Liver (tissue), 8 donors: ENCODE measurements at regions not wholly inside any gene's neighbourhood (a gene's known extent, or its start where the extent isn't known, plus 50 kb on each side); places are given as distances from the start of the nearest gene placed in this dataset.

Experiments
- DNase-seq: peaks from one replicate; pipeline ENCODE4 v3.0.0-alpha.2; 2017; ENCODE audit warnings: low spot score
- H3K27ac ChIP-seq, 2 donors: one replicate each; pipeline ENCODE4 v1.7.0; 2013; ENCODE audit warnings: inconsistent platforms in 2 of 2, low read length in 2 of 2, control low read depth in 1 of 2, low read depth in 1 of 2, mild to moderate bottlenecking in 1 of 2
- H3K27me3 ChIP-seq, 4 donors: one replicate each; pipeline versions ENCODE4 v1.6.1 to v1.7.0; 2013; ENCODE audit warnings: low read length in 3 of 4, inconsistent platforms in 1 of 4, mild to moderate bottlenecking in 1 of 4, moderate library complexity in 1 of 4; ENCODE audit not compliant: control insufficient read depth in 4 of 4, insufficient read depth in 4 of 4
- H3K36me3 ChIP-seq, 4 donors: one replicate each; pipeline versions ENCODE4 v1.6.1 to v1.7.0; 2013; ENCODE audit warnings: low read length in 3 of 4, mild to moderate bottlenecking in 3 of 4, low read depth in 1 of 4, moderate library complexity in 1 of 4; ENCODE audit not compliant: control insufficient read depth in 4 of 4, insufficient read depth in 3 of 4
- H3K4me1 ChIP-seq, 4 donors: one replicate each; pipeline versions ENCODE4 v1.6.1 to v1.7.0; 2013; ENCODE audit warnings: low read length in 3 of 4, mild to moderate bottlenecking in 3 of 4, moderate library complexity in 1 of 4; ENCODE audit not compliant: control insufficient read depth in 4 of 4, insufficient read depth in 4 of 4
- H3K4me3 ChIP-seq, 3 donors: one replicate each; pipeline versions ENCODE4 v1.6.1 to v1.7.0; 2013; ENCODE audit warnings: low read length in 3 of 3, control low read depth in 1 of 3, low read depth in 1 of 3, mild to moderate bottlenecking in 1 of 3
- H3K9ac ChIP-seq, 2 donors: one replicate each; pipeline ENCODE4 v1.7.0; 2013; ENCODE audit warnings: low read length in 2 of 2, mild to moderate bottlenecking in 2 of 2, moderate library complexity in 2 of 2, control low read depth in 1 of 2, low read depth in 1 of 2
- H3K9me3 ChIP-seq, 4 donors: one replicate each; pipeline versions ENCODE4 v1.6.1 to v1.7.0; 2013; ENCODE audit warnings: low read length in 3 of 4; ENCODE audit not compliant: control insufficient read depth in 4 of 4
- ATF3 ChIP-seq: IDR thresholded peaks from 2 replicates; pipeline ENCODE4 v1.6.1; 2016; ENCODE audit warnings: antibody characterized with exemption
- EGR1 ChIP-seq, 2 donors: IDR thresholded peaks; 2 replicates each; pipeline ENCODE4 v1.6.1; 2016 to 2018; ENCODE audit warnings: antibody characterized with exemption in 2 of 2, low read depth in 2 of 2
- FOXA1 ChIP-seq: IDR thresholded peaks from 2 replicates; pipeline ENCODE4 v1.6.1; 2016; ENCODE audit warnings: antibody characterized with exemption
- FOXA2 ChIP-seq: IDR thresholded peaks from 2 replicates; pipeline ENCODE4 v1.6.1; 2016; ENCODE audit warnings: antibody characterized with exemption
- GABPA ChIP-seq, 2 donors: IDR thresholded peaks in 1 of 2; conservative IDR thresholded peaks in 1 of 2; 2 replicates each; pipeline ENCODE4 v1.6.1; 2016; ENCODE audit warnings: antibody characterized with exemption in 2 of 2, mild to moderate bottlenecking in 1 of 2, moderate library complexity in 1 of 2
- HNF4A ChIP-seq, 2 donors: conservative IDR thresholded peaks; 2 replicates each; pipeline ENCODE4 v1.6.1; 2016; ENCODE audit warnings: antibody characterized with exemption in 2 of 2, mild to moderate bottlenecking in 2 of 2
- HNF4G ChIP-seq: IDR thresholded peaks from 2 replicates; pipeline ENCODE4 v1.6.1; 2016; ENCODE audit warnings: antibody characterized with exemption
- JUND ChIP-seq, 2 donors: IDR thresholded peaks; 2 replicates each; pipeline ENCODE4 v1.6.1; 2016; ENCODE audit warnings: antibody characterized with exemption in 2 of 2
- MAX ChIP-seq: IDR thresholded peaks from 2 replicates; pipeline ENCODE4 v1.6.1; 2016; ENCODE audit warnings: antibody characterized with exemption
- RAD21 ChIP-seq, 2 donors: IDR thresholded peaks; 2 replicates each; pipeline ENCODE4 v1.6.1; 2016; ENCODE audit warnings: antibody characterized with exemption in 2 of 2, mild to moderate bottlenecking in 2 of 2
- REST ChIP-seq: IDR thresholded peaks from 2 replicates; pipeline ENCODE4 v1.6.1; 2016; ENCODE audit warnings: antibody characterized with exemption, mild to moderate bottlenecking
- RXRA ChIP-seq, 2 donors: IDR thresholded peaks; 2 replicates each; pipeline ENCODE4 v1.6.1; 2017 to 2018; ENCODE audit warnings: antibody characterized with exemption in 2 of 2, mild to moderate bottlenecking in 1 of 2
- SP1 ChIP-seq: IDR thresholded peaks from 2 replicates; pipeline ENCODE4 v1.6.1; 2018; ENCODE audit warnings: antibody characterized with exemption, mild to moderate bottlenecking
- TAF1 ChIP-seq: conservative IDR thresholded peaks from 2 replicates; pipeline ENCODE4 v1.6.1; 2016; ENCODE audit warnings: antibody characterized with exemption, mild to moderate bottlenecking
- YY1 ChIP-seq: IDR thresholded peaks from 2 replicates; pipeline ENCODE4 v1.6.1; 2016; ENCODE audit warnings: antibody characterized with exemption, mild to moderate bottlenecking
- ZBTB33 ChIP-seq: IDR thresholded peaks from 2 replicates; pipeline ENCODE4 v1.6.1; 2016; ENCODE audit warnings: antibody characterized with exemption
- WGBS: extraction: QIAGEN DNeasy Blood & Tissue Kit; methylation state at CpG from one replicate; pipeline ENCODE4 v1.1.7; 2013; 5-methylcytosine and 5-hydroxymethylcytosine counted together
- TF ChIP-seq, protein P1 (sequence below): fragments of 150-350 bp; IDR thresholded peaks from 2 replicates; pipeline ENCODE4 v1.5.1; 2017; ENCODE audit warnings: improper control_type of control experiment, low read depth, low read length; ENCODE audit not compliant: missing input control
- donor health status: healthy.
- donor health status: healthy.
- donor health status: healthy.
- donor health status: healthy.
- donor health status: healthy.

GRCh38 chr5:99102073-99102697 is 173.4 kb upstream of the CHD1 start:
- no peaks in the 10 kb centered on the region for H3K9me3 ChIP-seq
- no peak for DNase-seq
- H3K27me3 ChIP-seq: peaks cover 0 to 3% (median 0%) of the 10 kb centered on the region in 4 donors
- TF ChIP-seq ZBTB33: no peak
- TF ChIP-seq SP1: no peak
- no peak for TF ChIP-seq REST
- no peak for TF ChIP-seq GABPA (IDR thresholded peaks at IDR 0.05 in 1 of 2, conservative IDR thresholded peaks at IDR 0.05 in 1 of 2)
- TF ChIP-seq ATF3: no peak
- TF ChIP-seq RAD21 (IDR thresholded peaks at IDR 0.05): no peak
- H3K27ac ChIP-seq: no peak overlapping the region
- no peak overlapping the region for H3K9ac ChIP-seq
- no peaks in the 10 kb centered on the region for H3K4me1 ChIP-seq
- H3K36me3 ChIP-seq: no peaks in the 10 kb centered on the region
- WGBS: 42% methylated on average over 3 of the region's 3 CpGs
- no peak overlapping the region for H3K4me3 ChIP-seq

GRCh38 chr5:99099691-99100090 is 170.9 kb upstream of the CHD1 start:
- DNase-seq: no peak

More at GRCh38 chr5:99099691-99100090, 170.9 kb upstream of the CHD1 start:
- Histone ChIP-seq H3K9me3 (no peaks in the 10 kb centered on the region), H3K9ac (no peak overlapping the region), H3K4me1 (no peaks in the 10 kb centered on the region), H3K36me3 (no peaks in the 10 kb centered on the region), H3K27ac (no peak overlapping the region), H3K4me3 (no peak overlapping the region), H3K27me3 (peaks cover 0 to 3% (median 0%) of the 10 kb centered on the region in 4 donors)
- TF ChIP-seq FOXA2 (no peak), RXRA (IDR thresholded peaks at IDR 0.05) (no peak), FOXA1 (no peak), RAD21 (IDR thresholded peaks at IDR 0.05) (no peak), JUND (IDR thresholded peaks at IDR 0.05) (no peak), TAF1 (no peak), HNF4G (no peak), EGR1 (IDR thresholded peaks at IDR 0.05; ENCODE audit: low read depth in 2 of 2) (no peak), MAX (no peak), GABPA (IDR thresholded peaks at IDR 0.05 in 1 of 2, conservative IDR thresholded peaks at IDR 0.05 in 1 of 2) (no peak), HNF4A (conservative IDR thresholded peaks at IDR 0.05) (no peak), YY1 (no peak), REST (no peak), SP1 (no peak), ZBTB33 (no peak)
- TF ChIP-seq, protein P1, sequence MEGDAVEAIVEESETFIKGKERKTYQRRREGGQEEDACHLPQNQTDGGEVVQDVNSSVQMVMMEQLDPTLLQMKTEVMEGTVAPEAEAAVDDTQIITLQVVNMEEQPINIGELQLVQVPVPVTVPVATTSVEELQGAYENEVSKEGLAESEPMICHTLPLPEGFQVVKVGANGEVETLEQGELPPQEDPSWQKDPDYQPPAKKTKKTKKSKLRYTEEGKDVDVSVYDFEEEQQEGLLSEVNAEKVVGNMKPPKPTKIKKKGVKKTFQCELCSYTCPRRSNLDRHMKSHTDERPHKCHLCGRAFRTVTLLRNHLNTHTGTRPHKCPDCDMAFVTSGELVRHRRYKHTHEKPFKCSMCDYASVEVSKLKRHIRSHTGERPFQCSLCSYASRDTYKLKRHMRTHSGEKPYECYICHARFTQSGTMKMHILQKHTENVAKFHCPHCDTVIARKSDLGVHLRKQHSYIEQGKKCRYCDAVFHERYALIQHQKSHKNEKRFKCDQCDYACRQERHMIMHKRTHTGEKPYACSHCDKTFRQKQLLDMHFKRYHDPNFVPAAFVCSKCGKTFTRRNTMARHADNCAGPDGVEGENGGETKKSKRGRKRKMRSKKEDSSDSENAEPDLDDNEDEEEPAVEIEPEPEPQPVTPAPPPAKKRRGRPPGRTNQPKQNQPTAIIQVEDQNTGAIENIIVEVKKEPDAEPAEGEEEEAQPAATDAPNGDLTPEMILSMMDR: no peak
